ENCODE measurements at regions not wholly inside any gene's neighbourhood (a gene's known extent, or its start where the extent isn't known, plus 50 kb on each side); places are given as distances from the start of the nearest gene placed in this dataset.

GRCh38 chr14:29075761-29076160, 309.2 kb downstream of the FOXG1 start:
- H3K4me3 Mint-ChIP-seq = no peak overlapping the region
- no peaks in the 10 kb centered on the region for H3K27me3 Mint-ChIP-seq (ENCODE audit: low read depth)
- no peak for DNase-seq (ENCODE audit: low read depth, low spot score)
- H3K27ac Mint-ChIP-seq (ENCODE audit: unreplicated experiment) = no peak overlapping the region
- TF ChIP-seq, protein P1, sequence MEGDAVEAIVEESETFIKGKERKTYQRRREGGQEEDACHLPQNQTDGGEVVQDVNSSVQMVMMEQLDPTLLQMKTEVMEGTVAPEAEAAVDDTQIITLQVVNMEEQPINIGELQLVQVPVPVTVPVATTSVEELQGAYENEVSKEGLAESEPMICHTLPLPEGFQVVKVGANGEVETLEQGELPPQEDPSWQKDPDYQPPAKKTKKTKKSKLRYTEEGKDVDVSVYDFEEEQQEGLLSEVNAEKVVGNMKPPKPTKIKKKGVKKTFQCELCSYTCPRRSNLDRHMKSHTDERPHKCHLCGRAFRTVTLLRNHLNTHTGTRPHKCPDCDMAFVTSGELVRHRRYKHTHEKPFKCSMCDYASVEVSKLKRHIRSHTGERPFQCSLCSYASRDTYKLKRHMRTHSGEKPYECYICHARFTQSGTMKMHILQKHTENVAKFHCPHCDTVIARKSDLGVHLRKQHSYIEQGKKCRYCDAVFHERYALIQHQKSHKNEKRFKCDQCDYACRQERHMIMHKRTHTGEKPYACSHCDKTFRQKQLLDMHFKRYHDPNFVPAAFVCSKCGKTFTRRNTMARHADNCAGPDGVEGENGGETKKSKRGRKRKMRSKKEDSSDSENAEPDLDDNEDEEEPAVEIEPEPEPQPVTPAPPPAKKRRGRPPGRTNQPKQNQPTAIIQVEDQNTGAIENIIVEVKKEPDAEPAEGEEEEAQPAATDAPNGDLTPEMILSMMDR (conservative IDR thresholded peaks at IDR 0.05) = no peak
- no peaks in the 10 kb centered on the region for H3K4me1 Mint-ChIP-seq
- no peaks in the 10 kb centered on the region for H3K36me3 Mint-ChIP-seq (ENCODE audit: low read depth)
- peaks cover 21% of the 10 kb centered on the region for H3K9me3 Mint-ChIP-seq

DNA sequence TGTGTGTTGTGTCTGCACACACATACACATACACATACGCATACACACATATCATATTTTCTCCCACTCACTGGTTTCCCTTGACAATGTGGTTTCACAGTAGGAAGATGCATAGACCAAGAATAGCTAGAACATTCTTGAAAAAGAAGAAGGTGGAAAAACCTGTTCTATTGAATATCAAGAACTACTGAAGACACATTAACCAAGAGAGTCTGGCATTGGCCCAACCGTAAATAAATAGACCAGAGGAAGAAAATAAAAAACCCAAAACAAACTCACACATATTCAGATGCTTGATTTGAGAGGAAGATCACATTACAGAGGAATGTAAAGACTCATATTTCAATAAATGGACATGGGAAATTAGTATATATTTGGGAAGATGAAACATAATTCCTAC, 311.3 kb downstream of the FOXG1 start:
- H3K4me1 Mint-ChIP-seq = no peaks in the 10 kb centered on the region

GRCh38 chr14:29078810-29079522, 312.4 kb downstream of the FOXG1 start:
- Mint-ChIP-seq H3K9me3 (peaks cover 12% of the 10 kb centered on the region), H3K27ac (ENCODE audit: unreplicated experiment) (no peak overlapping the region), H3K4me3 (no peak overlapping the region), H3K4me1 (no peaks in the 10 kb centered on the region), H3K27me3 (ENCODE audit: low read depth) (no peaks in the 10 kb centered on the region), H3K36me3 (ENCODE audit: low read depth) (no peaks in the 10 kb centered on the region)
- TF ChIP-seq, protein P1 (conservative IDR thresholded peaks at IDR 0.05) = no peak
- no peak for DNase-seq (ENCODE audit: low read depth, low spot score)

More for the DNA sequence above, 311.3 kb downstream of the FOXG1 start:
- peaks cover 20% of the 10 kb centered on the region for H3K9me3 Mint-ChIP-seq
- no peak overlapping the region for H3K4me3 Mint-ChIP-seq
- H3K27ac Mint-ChIP-seq (ENCODE audit: unreplicated experiment) = no peak overlapping the region
- no peaks in the 10 kb centered on the region for H3K36me3 Mint-ChIP-seq (ENCODE audit: low read depth)
- TF ChIP-seq, protein P1 (conservative IDR thresholded peaks at IDR 0.05) = no peak
- DNase-seq (ENCODE audit: low read depth, low spot score) = no peak
- no peaks in the 10 kb centered on the region for H3K27me3 Mint-ChIP-seq (ENCODE audit: low read depth)

DNA sequence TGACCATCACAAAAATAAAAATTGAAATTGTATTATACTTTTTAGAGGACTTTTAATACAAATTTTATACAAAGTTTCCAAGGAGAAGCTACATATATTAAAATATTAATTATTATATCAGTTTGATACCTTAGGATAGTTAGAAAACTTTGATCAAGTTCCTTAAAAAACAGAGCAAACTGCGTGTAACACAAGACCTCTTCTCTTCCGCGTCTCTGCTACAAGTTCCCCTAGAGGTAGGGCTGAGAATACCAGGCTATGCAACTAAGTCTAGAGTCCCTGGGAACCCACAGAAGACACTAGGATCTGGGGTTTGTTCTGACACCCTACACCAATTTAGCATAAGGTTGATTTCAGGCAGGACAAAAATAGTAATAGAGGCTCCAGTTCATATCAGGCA, 319.0 kb downstream of the FOXG1 start:
- Mint-ChIP-seq H3K4me1 (no peaks in the 10 kb centered on the region), H3K36me3 (ENCODE audit: low read depth) (no peaks in the 10 kb centered on the region), H3K4me3 (no peak overlapping the region), H3K27ac (ENCODE audit: unreplicated experiment) (no peak overlapping the region), H3K9me3 (peaks cover 12% of the 10 kb centered on the region), H3K27me3 (ENCODE audit: low read depth) (no peaks in the 10 kb centered on the region)
- TF ChIP-seq, protein P1 (conservative IDR thresholded peaks at IDR 0.05) = peak; percentile 48
- no peak for DNase-seq (ENCODE audit: low read depth, low spot score)

- no peaks in the 10 kb centered on the region for H3K36me3 Mint-ChIP-seq (ENCODE audit: low read depth)
- no peaks in the 10 kb centered on the region for H3K27me3 Mint-ChIP-seq (ENCODE audit: low read depth)
Measured at GRCh38 chr14:29089849-29090248, 323.3 kb downstream of the FOXG1 start.

More at GRCh38 chr14:29089849-29090248, 323.3 kb downstream of the FOXG1 start:
- peaks cover 14% of the 10 kb centered on the region for H3K9me3 Mint-ChIP-seq
- TF ChIP-seq, protein P1 (conservative IDR thresholded peaks at IDR 0.05) = no peak
- H3K27ac Mint-ChIP-seq (ENCODE audit: unreplicated experiment) = no peak overlapping the region
- no peaks in the 10 kb centered on the region for H3K4me1 Mint-ChIP-seq
- no peak for DNase-seq (ENCODE audit: low read depth, low spot score)
- no peak overlapping the region for H3K4me3 Mint-ChIP-seq
